ENCODE measurements at regions not wholly inside any gene's neighbourhood (a gene's known extent, or its start where the extent isn't known, plus 50 kb on each side); places are given as distances from the start of the nearest gene placed in this dataset.
"Not testable (repeated sequence)": the region's sequence is repeated elsewhere in the genome, so short reads cannot be mapped to it uniquely, and the experiment has no call there.

DNA sequence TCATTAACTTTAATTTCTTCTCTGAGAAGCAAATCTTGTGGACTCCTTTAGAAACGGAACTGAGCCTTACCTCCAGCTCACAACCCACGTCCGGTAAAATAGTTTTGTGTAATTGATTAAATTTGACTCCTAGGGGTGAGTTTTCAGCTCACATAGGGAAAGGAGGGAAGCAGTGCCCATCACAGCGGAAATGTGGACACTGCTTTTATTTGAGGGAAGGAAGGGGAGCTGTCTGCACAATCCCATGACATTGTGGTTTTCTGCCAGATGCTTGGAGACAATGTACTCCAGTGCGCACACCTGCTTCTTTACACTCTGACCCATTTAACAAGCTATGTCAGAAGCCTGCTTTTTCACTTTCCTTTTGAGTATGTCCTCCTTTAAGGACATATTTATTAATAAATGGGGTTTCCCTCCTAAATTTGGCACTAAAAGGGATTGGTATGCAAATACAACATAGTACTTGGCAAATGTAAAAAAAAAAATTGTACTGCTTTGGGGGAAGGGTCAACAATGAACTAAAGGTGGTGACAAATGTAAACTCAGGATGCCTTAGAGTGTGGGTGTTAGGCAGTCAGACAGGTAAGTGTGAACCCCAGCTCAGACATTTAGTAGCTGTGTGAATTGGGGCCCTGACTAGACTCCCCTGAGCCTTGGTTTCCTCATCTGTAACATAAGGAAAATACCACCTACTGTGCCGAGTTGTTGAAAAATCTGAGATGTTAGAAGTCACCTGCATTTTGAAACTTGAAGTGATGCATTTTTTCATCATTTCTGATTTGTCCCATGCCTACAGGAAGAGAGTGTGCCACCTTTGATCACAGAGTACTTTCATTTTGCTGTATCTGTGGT lies 90.2 kb upstream of the KLF6 start:
- Histone ChIP-seq H3K27ac (ENCODE audit: insufficient read length, low read depth, low read length) (no peak overlapping the region), H4K20me1 (ENCODE audit: control insufficient read depth, insufficient read depth, insufficient read length) (no peaks in the 10 kb centered on the region), H3K4ac (ENCODE audit: low read depth, low read length) (no peak overlapping the region), H2BK20ac (ENCODE audit: low read depth, low read length, poor library complexity, severe bottlenecking) (no peak overlapping the region), H3K18ac (ENCODE audit: insufficient read length, low read depth, low read length) (peak overlapping the region; percentile 37), H3K9ac (ENCODE audit: extremely low read depth, insufficient read length, low read length) (no peak overlapping the region), H3T11ph (ENCODE audit: low read length) (no peak overlapping the region), H3K9me3 (ENCODE audit: control insufficient read depth, low read depth, low read length) (no peaks in the 10 kb centered on the region), H2AK5ac (ENCODE audit: insufficient read length, low read length) (no peak overlapping the region), H3K4me1 (ENCODE audit: insufficient read depth, low read length) (peaks cover 6% of the 10 kb centered on the region; the same call in 1 of the 2 replicates), H2BK5ac (ENCODE audit: insufficient read length, low read length) (no peak overlapping the region), H3K23ac (ENCODE audit: insufficient read length, low read depth, low read length) (no peak overlapping the region), H2BK12ac (ENCODE audit: insufficient read length, low read depth, low read length) (no peak overlapping the region), H3K79me1 (ENCODE audit: insufficient read depth, low read depth, low read length, poor library complexity, severe bottlenecking) (no peaks in the 10 kb centered on the region), H3K14ac (ENCODE audit: insufficient read depth, low read length) (no peak overlapping the region), H3K79me2 (ENCODE audit: insufficient read depth, low read length) (no peaks in the 10 kb centered on the region), H3K4me2 (ENCODE audit: insufficient read depth, insufficient read length, low read length) (no peak overlapping the region), H2AFZ (ENCODE audit: low read length) (no peak overlapping the region), H4K5ac (ENCODE audit: insufficient read length, low read depth, low read length) (no peak overlapping the region), H4K91ac (ENCODE audit: insufficient read length, low read depth, low read length) (no peak overlapping the region), H2BK15ac (ENCODE audit: low read depth, low read length) (no peak overlapping the region), H4K8ac (replicated peaks; ENCODE audit: insufficient read length, low read depth, low read length) (no peak overlapping the region), H2BK120ac (ENCODE audit: low read depth, low read length, poor library complexity, severe bottlenecking) (no peak overlapping the region), H3K56ac (ENCODE audit: insufficient read length, low read depth, low read length) (no peak overlapping the region), H3K27me3 (ENCODE audit: insufficient read depth, low read length) (no peaks in the 10 kb centered on the region), H3K23me2 (ENCODE audit: insufficient read length, low read depth, low read length, poor library complexity, severe bottlenecking) (no peaks in the 10 kb centered on the region)
- Mint-ChIP-seq H3K27ac (peak overlapping the region in 2 of 3 experiments; percentile 64 to 70; a peak in 3 of 7 replicates), H3K4me3 (no peak overlapping the region; a peak in 1 of 5 replicates), H3K9me3 (no peaks in the 10 kb centered on the region), H3K36me3 (ENCODE audit: insufficient read depth in 1 of 3, low read depth in 3 of 3) (no peaks in the 10 kb centered on the region), H3K27me3 (ENCODE audit: low read depth) (no peaks in the 10 kb centered on the region), H3K4me1 (peaks cover 26 to 34% of the 10 kb centered on the region in 2 experiments)
- no CpG with 5 or more reads among the region's 6 CpGs for WGBS (ENCODE audit: extremely low coverage, insufficient read length, low lambda C conversion rate)
- TF ChIP-seq, protein P1, sequence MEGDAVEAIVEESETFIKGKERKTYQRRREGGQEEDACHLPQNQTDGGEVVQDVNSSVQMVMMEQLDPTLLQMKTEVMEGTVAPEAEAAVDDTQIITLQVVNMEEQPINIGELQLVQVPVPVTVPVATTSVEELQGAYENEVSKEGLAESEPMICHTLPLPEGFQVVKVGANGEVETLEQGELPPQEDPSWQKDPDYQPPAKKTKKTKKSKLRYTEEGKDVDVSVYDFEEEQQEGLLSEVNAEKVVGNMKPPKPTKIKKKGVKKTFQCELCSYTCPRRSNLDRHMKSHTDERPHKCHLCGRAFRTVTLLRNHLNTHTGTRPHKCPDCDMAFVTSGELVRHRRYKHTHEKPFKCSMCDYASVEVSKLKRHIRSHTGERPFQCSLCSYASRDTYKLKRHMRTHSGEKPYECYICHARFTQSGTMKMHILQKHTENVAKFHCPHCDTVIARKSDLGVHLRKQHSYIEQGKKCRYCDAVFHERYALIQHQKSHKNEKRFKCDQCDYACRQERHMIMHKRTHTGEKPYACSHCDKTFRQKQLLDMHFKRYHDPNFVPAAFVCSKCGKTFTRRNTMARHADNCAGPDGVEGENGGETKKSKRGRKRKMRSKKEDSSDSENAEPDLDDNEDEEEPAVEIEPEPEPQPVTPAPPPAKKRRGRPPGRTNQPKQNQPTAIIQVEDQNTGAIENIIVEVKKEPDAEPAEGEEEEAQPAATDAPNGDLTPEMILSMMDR (conservative IDR thresholded peaks at IDR 0.05), result no peak
- no peak for DNase-seq

DNA sequence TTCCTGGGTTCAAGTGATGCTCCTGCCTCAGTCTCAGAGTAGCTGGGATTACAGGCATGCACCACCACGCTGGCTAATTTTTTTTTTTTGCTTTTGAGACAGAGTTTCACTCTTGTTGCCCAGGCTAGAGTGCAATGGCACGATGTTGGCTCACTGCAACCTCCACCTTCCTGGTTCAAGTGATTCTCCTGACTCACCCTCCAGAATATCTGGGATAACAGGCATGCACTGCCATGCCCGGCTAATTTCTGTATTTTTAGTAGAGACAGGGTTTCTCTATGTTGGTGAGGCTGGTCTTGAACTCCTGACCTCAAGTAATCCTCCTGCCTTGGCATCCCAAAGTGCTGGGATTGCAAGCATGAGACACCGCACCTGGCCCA lies 89.6 kb upstream of the KLF6 start:
- Mint-ChIP-seq H3K27ac (peak overlapping the region in 2 of 3 experiments; percentile 64 to 70; a peak in 3 of 7 replicates), H3K4me1 (peaks cover 27 to 34% of the 10 kb centered on the region in 2 experiments)
- not testable (repeated sequence) for H4K8ac ChIP-seq (replicated peaks; ENCODE audit: insufficient read length, low read depth, low read length)

More for the DNA sequence above, 89.6 kb upstream of the KLF6 start:
- not testable (repeated sequence) for H3K36me3 Mint-ChIP-seq (ENCODE audit: insufficient read depth in 1 of 3, low read depth in 3 of 3); H3K27me3 Mint-ChIP-seq (ENCODE audit: low read depth); H3K14ac ChIP-seq (ENCODE audit: insufficient read depth, low read length); H4K20me1 ChIP-seq (ENCODE audit: control insufficient read depth, insufficient read depth, insufficient read length); H3K4ac ChIP-seq (ENCODE audit: low read depth, low read length); H3T11ph ChIP-seq (ENCODE audit: low read length); H2BK20ac ChIP-seq (ENCODE audit: low read depth, low read length, poor library complexity, severe bottlenecking); H3K27ac ChIP-seq (ENCODE audit: insufficient read length, low read depth, low read length); H3K27me3 ChIP-seq (ENCODE audit: insufficient read depth, low read length); H2BK12ac ChIP-seq (ENCODE audit: insufficient read length, low read depth, low read length); H3K9ac ChIP-seq (ENCODE audit: extremely low read depth, insufficient read length, low read length); H3K23ac ChIP-seq (ENCODE audit: insufficient read length, low read depth, low read length); H3K9me3 Mint-ChIP-seq; H2BK5ac ChIP-seq (ENCODE audit: insufficient read length, low read length); H2AK5ac ChIP-seq (ENCODE audit: insufficient read length, low read length); H4K91ac ChIP-seq (ENCODE audit: insufficient read length, low read depth, low read length); H3K9me3 ChIP-seq (ENCODE audit: control insufficient read depth, low read depth, low read length); DNase-seq; H3K4me2 ChIP-seq (ENCODE audit: insufficient read depth, insufficient read length, low read length); H3K23me2 ChIP-seq (ENCODE audit: insufficient read length, low read depth, low read length, poor library complexity, severe bottlenecking); H2BK120ac ChIP-seq (ENCODE audit: low read depth, low read length, poor library complexity, severe bottlenecking); H2BK15ac ChIP-seq (ENCODE audit: low read depth, low read length); H4K5ac ChIP-seq (ENCODE audit: insufficient read length, low read depth, low read length); H3K4me3 Mint-ChIP-seq; H2AFZ ChIP-seq (ENCODE audit: low read length); H3K56ac ChIP-seq (ENCODE audit: insufficient read length, low read depth, low read length); H3K79me2 ChIP-seq (ENCODE audit: insufficient read depth, low read length); H3K18ac ChIP-seq (ENCODE audit: insufficient read length, low read depth, low read length); H3K79me1 ChIP-seq (ENCODE audit: insufficient read depth, low read depth, low read length, poor library complexity, severe bottlenecking); H3K4me1 ChIP-seq (ENCODE audit: insufficient read depth, low read length)
- no CpG with 5 or more reads among the region's 4 CpGs for WGBS (ENCODE audit: extremely low coverage, insufficient read length, low lambda C conversion rate)
